ENCODE measurements at regions not wholly inside any gene's neighbourhood (a gene's known extent, or its start where the extent isn't known, plus 50 kb on each side); places are given as distances from the start of the nearest gene placed in this dataset.

- ChIA-PET CTCF (no interaction called here), POLR2A (no interaction called here)
- Histone ChIP-seq H3K27me3 (ENCODE audit: control insufficient read depth, insufficient read depth, low read length) (no peaks in the 10 kb centered on the region), H3K9me3 (ENCODE audit: control insufficient read depth, insufficient read depth, low read length) (no peaks in the 10 kb centered on the region), H3K4me3 (ENCODE audit: low read depth, low read length) (no peak overlapping the region), H3K27ac (ENCODE audit: low read depth, low read length) (no peak overlapping the region)
- no peak for TF ChIP-seq CTCF (IDR thresholded peaks at IDR 0.05; ENCODE audit: low read depth, low read length)
- DNase-seq (ENCODE audit: low read depth, low spot score): no peak
Measured at GRCh38 chr7:16232273-16232672, 189.1 kb downstream of the CRPPA start.

GRCh38 chr7:16223963-16224707, 197.2 kb downstream of the CRPPA start:
- Histone ChIP-seq H3K27me3 (ENCODE audit: control insufficient read depth, insufficient read depth, low read length) (no peaks in the 10 kb centered on the region), H3K27ac (ENCODE audit: low read depth, low read length) (no peak overlapping the region), H3K4me3 (ENCODE audit: low read depth, low read length) (no peak overlapping the region), H3K9me3 (ENCODE audit: control insufficient read depth, insufficient read depth, low read length) (no peaks in the 10 kb centered on the region)
- ChIA-PET POLR2A (no interaction called here), CTCF (no interaction called here)
- no peak for TF ChIP-seq CTCF (IDR thresholded peaks at IDR 0.05; ENCODE audit: low read depth, low read length)
- no peak for DNase-seq (ENCODE audit: low read depth, low spot score)

- ChIA-PET POLR2A (no interaction called here), CTCF (no interaction called here)
- Histone ChIP-seq H3K27ac (ENCODE audit: low read depth, low read length) (no peak overlapping the region), H3K9me3 (ENCODE audit: control insufficient read depth, insufficient read depth, low read length) (no peaks in the 10 kb centered on the region), H3K4me3 (ENCODE audit: low read depth, low read length) (no peak overlapping the region), H3K27me3 (ENCODE audit: control insufficient read depth, insufficient read depth, low read length) (no peaks in the 10 kb centered on the region)
- DNase-seq (ENCODE audit: low read depth, low spot score): no peak
- TF ChIP-seq CTCF (IDR thresholded peaks at IDR 0.05; ENCODE audit: low read depth, low read length): no peak
Measured at GRCh38 chr7:16212610-16213009, 208.7 kb downstream of the CRPPA start.

GRCh38 chr7:16212032-16212431, 209.3 kb downstream of the CRPPA start:
- CTCF ChIA-PET: no interaction called here
- no peaks in the 10 kb centered on the region for H3K27me3 ChIP-seq (ENCODE audit: control insufficient read depth, insufficient read depth, low read length)
- no peak for DNase-seq (ENCODE audit: low read depth, low spot score)
- POLR2A ChIA-PET: no interaction called here
- H3K27ac ChIP-seq (ENCODE audit: low read depth, low read length): no peak overlapping the region
- H3K9me3 ChIP-seq (ENCODE audit: control insufficient read depth, insufficient read depth, low read length): no peaks in the 10 kb centered on the region
- no peak for TF ChIP-seq CTCF (IDR thresholded peaks at IDR 0.05; ENCODE audit: low read depth, low read length)
- H3K4me3 ChIP-seq (ENCODE audit: low read depth, low read length): no peak overlapping the region

- Histone ChIP-seq H3K9me3 (ENCODE audit: control insufficient read depth, insufficient read depth, low read length) (no peaks in the 10 kb centered on the region), H3K4me3 (ENCODE audit: low read depth, low read length) (no peak overlapping the region), H3K27me3 (ENCODE audit: control insufficient read depth, insufficient read depth, low read length) (no peaks in the 10 kb centered on the region), H3K27ac (ENCODE audit: low read depth, low read length) (no peak overlapping the region)
- TF ChIP-seq CTCF (IDR thresholded peaks at IDR 0.05; ENCODE audit: low read depth, low read length): no peak
- ChIA-PET POLR2A (no interaction called here), CTCF (interaction anchor here (0.6 kb wide), 1 partner anchor 11 kb away, joined by 4 read pairs; no protein-coding TSS in a partner anchor)
- DNase-seq (ENCODE audit: low read depth, low spot score): no peak
Measured at GRCh38 chr7:16211402-16211925, 209.9 kb downstream of the CRPPA start.

Data from AG04450 (cell line).